Lower leg skin (tissue), 3 donors: ENCODE measurements at regions not wholly inside any gene's neighbourhood (a gene's known extent, or its start where the extent isn't known, plus 50 kb on each side); places are given as distances from the start of the nearest gene placed in this dataset.

Experiments
- CTCF ChIP-seq, 3 donors: fragments of 450-650 bp; IDR thresholded peaks; one replicate each; pipeline ENCODE4 v1.5.1; 2016; ENCODE audit warnings: antibody characterized with exemption in 3 of 3, mild to moderate bottlenecking in 3 of 3, moderate library complexity in 2 of 3
- POLR2A ChIP-seq, 2 donors: fragments of 450-650 bp; IDR thresholded peaks; one replicate each; pipeline ENCODE4 v1.6.1; 2016 to 2017; ENCODE audit warnings: antibody characterized with exemption in 2 of 2, mild to moderate bottlenecking in 1 of 2, moderate library complexity in 1 of 2

- no peak for TF ChIP-seq CTCF (IDR thresholded peaks at IDR 0.05)
- no peak for TF ChIP-seq POLR2A (IDR thresholded peaks at IDR 0.05)
Measured at GRCh38 chr5:106801554-106801953, 869.2 kb downstream of the EFNA5 start.
